ENCODE measurements at regions not wholly inside any gene's neighbourhood (a gene's known extent, or its start where the extent isn't known, plus 50 kb on each side); places are given as distances from the start of the nearest gene placed in this dataset.
"Not testable (repeated sequence)": the region's sequence is repeated elsewhere in the genome, so short reads cannot be mapped to it uniquely, and the experiment has no call there.

DNA sequence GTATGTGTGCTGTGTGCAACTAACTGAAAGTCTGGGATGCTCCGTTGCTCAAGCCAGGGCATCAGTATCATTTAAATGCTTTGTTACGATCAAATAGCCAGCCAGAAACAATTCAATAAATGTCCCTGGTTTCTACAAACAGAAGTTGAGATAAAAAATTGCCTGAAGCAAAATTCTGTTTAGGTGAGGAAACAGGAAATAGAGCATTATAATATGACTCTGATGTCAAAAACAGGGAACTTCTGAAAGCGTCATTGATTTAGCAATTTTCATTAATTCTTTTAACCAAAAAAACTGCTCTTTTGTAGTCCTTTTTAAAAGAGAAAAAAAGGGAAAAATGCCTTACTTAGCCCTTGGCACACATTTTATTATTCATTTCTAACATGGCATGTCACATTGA is 174.7 kb downstream of the POTEB3 start:
- intact Hi-C loops (cut with micrococcal nuclease); ATAC-seq; DNase-seq: not testable (repeated sequence)

DNA sequence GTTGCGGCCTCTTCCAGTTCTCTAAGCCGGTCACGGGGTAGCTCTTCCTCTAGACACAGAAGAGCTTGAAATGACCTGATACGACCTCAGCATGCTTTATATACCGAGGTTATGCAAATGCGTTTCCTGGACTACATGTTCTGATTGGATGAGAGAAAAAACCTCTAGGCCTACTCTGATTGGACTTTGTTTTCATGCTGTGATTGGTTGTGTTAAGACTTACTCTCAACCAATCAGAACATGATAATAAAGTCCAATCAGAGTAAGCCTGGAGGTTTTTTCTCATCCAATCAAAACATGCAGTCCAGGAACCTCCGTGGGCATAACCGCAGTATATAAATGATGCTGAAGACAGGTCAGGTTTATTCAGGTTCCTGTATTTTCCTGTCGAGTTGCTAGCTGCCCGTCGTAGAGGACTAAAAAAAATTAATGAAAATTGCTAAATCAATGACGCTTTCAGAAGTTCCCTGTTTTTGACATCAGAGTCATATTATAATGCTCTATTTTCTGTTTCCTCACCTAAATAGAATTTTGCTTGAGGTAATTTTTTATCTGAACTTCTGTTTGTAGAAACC is 177.4 kb downstream of the POTEB3 start:
- ATAC-seq: no peak
- intact Hi-C loops (cut with micrococcal nuclease): no loop called here

DNA sequence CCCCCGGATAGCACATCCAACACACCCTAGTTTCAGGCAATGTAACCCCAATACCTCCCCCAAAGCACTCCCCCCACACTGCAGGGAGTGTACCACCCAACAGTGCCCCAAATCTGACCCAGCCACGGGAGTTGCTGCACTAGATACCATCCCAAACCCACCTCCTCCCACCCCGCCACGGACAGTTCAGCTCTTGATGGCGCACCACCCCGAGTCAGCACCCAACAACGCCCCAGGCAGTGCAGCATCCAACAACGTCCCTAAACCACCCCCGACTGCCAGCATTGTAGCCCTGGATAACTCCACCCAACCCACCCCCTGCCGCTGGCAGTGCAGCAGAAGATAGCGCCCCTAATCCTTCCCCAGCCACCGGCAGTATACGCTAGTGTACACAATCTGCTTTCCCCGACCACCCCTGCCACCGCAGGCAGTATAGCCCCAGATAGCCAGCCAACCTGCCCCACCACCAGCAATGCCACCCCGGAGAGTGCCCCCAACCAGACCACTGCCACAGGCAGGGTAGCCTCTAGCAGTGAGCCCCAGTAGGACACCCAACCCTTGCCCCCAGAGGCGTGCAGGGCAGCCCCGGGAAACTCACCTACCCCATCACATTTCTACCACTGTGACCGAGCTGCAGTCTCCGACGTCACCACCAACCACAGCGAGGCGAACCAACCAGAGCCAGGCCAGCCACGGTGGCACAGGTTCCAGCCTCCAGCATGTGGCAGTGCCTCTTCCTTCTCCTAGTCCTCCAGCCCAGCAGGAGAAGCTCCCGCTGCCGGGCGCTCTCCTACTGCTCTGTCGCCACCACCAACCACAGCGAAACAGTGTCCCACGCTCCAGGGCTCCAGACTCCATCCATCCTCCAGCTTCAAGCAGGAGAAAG is 178.1 kb downstream of the POTEB3 start:
- intact Hi-C loops (cut with micrococcal nuclease): no loop called here
- ATAC-seq (peak; percentile 17), DNase-seq (peak; percentile 32)

More for the DNA sequence above, 177.4 kb downstream of the POTEB3 start:
- DNase-seq: no peak

DNA sequence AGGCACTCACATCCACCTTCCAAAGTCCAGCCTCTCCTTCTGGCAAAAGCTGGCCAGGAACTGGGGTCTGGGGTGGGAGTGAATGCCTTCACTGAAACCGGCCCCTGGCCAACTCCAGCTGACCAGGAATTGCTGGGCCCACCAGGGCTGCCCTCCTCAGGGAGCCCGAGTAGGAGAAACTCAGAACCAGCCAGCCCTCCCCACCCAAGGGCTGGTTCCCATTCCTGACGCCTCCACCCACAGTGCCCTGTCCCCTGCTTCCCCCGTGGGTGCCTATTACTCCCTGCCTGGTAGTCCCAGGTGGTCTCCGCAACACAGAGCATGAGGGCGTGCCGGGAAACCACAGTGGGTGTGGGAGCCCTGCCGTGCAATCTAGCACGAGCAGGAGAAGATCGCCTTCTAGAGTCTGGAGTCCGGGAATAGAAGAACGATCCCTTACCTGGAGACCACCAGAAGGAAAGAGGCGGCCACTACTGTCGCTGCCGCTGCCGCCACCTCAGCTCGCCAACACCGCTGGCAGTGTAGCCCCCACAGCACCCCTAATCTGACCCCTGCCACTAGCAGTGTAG is 178.8 kb downstream of the POTEB3 start:
- ATAC-seq: no peak
- intact Hi-C loops (cut with micrococcal nuclease): no loop called here
- DNase-seq: peak; percentile 35

GRCh38 chr15:21260966-21261395 is 179.3 kb downstream of the POTEB3 start:
- no peak for ATAC-seq
- DNase-seq: peak; percentile 30
- intact Hi-C loops (cut with micrococcal nuclease): no loop called here

DNA sequence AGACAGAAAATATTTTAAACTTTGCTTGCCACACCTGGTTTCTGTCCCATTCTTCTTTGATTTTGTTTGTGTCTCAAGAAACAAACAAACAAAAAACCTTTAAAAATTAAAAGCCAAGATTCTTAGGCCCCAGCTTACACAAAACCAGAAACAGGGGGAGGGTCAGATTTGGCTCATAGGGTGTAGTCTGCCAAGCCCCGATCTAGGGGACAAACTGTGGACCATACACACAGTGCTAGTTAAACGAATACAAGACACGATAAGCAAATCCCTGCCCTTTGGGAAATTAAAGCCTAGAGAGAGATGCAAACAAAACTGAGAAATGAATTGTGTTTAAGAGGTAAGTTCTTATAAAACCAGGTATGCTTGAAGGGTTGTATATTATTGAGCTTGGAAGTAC is 181.7 kb downstream of the POTEB3 start:
- intact Hi-C loops (cut with micrococcal nuclease); DNase-seq; ATAC-seq: not testable (repeated sequence)

- ATAC-seq; intact Hi-C loops (cut with micrococcal nuclease); DNase-seq: not testable (repeated sequence)
Observed at GRCh38 chr15:21249508-21250019, 190.7 kb downstream of the POTEB3 start.
